ENCODE measurements at regions not wholly inside any gene's neighbourhood (a gene's known extent, or its start where the extent isn't known, plus 50 kb on each side); places are given as distances from the start of the nearest gene placed in this dataset.
"Not testable (repeated sequence)": the region's sequence is repeated elsewhere in the genome, so short reads cannot be mapped to it uniquely, and the experiment has no call there.

- no peak for ATAC-seq
Measured at GRCh38 chr2:209191139-209191538, 232.7 kb upstream of the MAP2 start.

GRCh38 chr2:209194717-209195116 lies 229.1 kb upstream of the MAP2 start:
- ATAC-seq = no peak

GRCh38 chr2:209208211-209208610 lies 215.6 kb upstream of the MAP2 start:
- no peak for ATAC-seq

GRCh38 chr2:209209943-209210342 lies 213.9 kb upstream of the MAP2 start:
- ATAC-seq = no peak

GRCh38 chr2:209230560-209230959 lies 193.3 kb upstream of the MAP2 start:
- ATAC-seq = no peak

- no peak for ATAC-seq
Measured at GRCh38 chr2:209236377-209236776, 187.5 kb upstream of the MAP2 start.

GRCh38 chr2:209238765-209239584 lies 184.9 kb upstream of the MAP2 start:
- ATAC-seq = no peak

GRCh38 chr2:209239585-209239938 lies 184.3 kb upstream of the MAP2 start:
- no peak for ATAC-seq

- no peak for ATAC-seq
Measured at GRCh38 chr2:209240204-209240603, 183.6 kb upstream of the MAP2 start.

GRCh38 chr2:209253544-209253943 lies 170.3 kb upstream of the MAP2 start:
- ATAC-seq = no peak

GRCh38 chr2:209259767-209260166 lies 164.1 kb upstream of the MAP2 start:
- no peak for ATAC-seq

- no peak for ATAC-seq
Measured at GRCh38 chr2:209260281-209260680, 163.6 kb upstream of the MAP2 start.

- not testable (repeated sequence) for ATAC-seq
Measured at GRCh38 chr2:209261366-209262053, 162.3 kb upstream of the MAP2 start.

- ATAC-seq = no peak
Measured at GRCh38 chr2:209269024-209269423, 154.8 kb upstream of the MAP2 start.

- ATAC-seq = no peak
Measured at GRCh38 chr2:209276000-209276399, 147.8 kb upstream of the MAP2 start.

- ATAC-seq = no peak
Measured at GRCh38 chr2:209277444-209277843, 146.4 kb upstream of the MAP2 start.

GRCh38 chr2:209298601-209299000 lies 125.2 kb upstream of the MAP2 start:
- ATAC-seq = no peak

GRCh38 chr2:209299478-209299877 lies 124.4 kb upstream of the MAP2 start:
- not testable (repeated sequence) for ATAC-seq

GRCh38 chr2:209300766-209301165 lies 123.1 kb upstream of the MAP2 start:
- not testable (repeated sequence) for ATAC-seq

- ATAC-seq = no peak
Measured at GRCh38 chr2:209305026-209305425, 118.8 kb upstream of the MAP2 start.

- ATAC-seq = peak in 1 of 2 donors; percentile 28
Measured at GRCh38 chr2:209305746-209306196, 118.1 kb upstream of the MAP2 start.

- no peak for ATAC-seq
Measured at GRCh38 chr2:209307161-209308001, 116.5 kb upstream of the MAP2 start.

- no peak for ATAC-seq
Measured at GRCh38 chr2:209308415-209308814, 115.4 kb upstream of the MAP2 start.
